ENCODE measurements at regions not wholly inside any gene's neighbourhood (a gene's known extent, or its start where the extent isn't known, plus 50 kb on each side); places are given as distances from the start of the nearest gene placed in this dataset.
"Not testable (repeated sequence)": the region's sequence is repeated elsewhere in the genome, so short reads cannot be mapped to it uniquely, and the experiment has no call there.

DNA sequence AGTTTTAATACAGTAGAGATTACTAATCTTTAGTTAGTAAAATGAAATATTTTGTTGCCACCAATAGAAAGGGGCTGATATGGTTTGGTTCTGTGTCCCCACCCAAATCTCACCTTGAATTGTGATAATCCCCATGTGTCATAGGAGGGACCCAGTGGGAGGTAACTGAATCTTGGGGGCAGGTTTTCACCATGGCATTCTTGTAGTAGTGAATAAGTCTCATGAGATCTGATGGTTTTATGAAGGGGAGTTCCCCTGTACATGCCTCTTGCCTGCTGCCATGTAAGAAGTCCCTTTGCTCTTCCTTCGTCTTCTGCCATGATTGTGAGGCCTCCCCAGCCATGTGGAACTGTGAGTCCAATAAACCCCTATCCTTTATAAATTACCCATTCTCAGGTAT lies 285.9 kb downstream of the BCL2L11 start:
- DNase-seq = not testable (repeated sequence)

DNA sequence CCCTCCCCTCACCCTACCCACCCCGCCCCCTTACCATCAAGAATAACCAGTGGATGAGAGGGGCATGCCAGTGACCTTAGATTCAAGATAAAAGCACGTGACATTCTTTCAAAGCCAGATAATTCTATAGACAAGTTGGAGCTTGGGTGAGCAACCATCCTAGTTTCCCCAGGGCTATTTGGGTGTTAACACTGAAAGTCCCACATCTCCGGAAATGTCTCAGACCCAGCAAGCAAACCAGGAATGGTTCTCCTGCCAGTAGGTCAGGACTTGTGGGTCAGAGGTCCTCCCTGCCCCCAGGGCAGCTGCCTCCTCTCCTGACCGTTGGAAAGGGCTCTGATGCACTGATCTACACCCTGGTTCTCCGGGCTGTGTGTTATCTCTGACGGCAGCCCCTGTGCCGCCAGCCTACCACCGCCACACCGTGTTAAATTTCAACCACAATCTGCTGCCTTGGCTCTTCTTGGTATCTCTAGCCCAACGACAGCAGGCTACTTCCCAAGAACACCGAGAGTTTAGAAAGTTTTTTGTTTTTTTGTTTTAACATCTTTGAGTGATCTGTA lies 287.0 kb downstream of the BCL2L11 start:
- not testable (repeated sequence) for DNase-seq

DNA sequence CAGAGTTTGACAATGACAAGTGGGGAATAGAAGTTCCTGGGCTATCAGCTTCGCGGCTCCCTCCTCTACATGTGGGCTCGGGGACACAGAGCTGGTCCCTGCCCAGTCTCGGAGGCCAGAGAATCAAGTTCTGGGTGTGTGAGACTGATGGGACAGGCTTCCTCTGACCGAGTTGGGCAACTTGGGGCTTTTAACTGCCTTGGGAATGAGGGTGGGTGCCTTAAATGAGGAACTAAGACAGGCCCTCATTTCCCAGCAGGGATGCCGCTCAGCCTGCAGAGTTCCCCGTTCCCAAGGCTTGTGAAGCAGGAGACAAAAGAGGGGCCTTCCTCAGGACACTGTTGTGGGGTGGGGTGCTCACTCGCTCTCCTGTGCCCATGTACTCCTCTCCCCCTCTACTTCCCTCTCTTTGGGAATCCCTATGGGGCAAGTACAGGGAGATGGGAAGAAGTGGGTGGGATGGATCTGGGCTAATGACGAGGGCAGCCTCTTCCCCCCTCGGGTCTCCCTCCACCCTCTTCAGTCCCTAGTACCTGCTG lies 290.2 kb downstream of the BCL2L11 start:
- DNase-seq = not testable (repeated sequence)

DNA sequence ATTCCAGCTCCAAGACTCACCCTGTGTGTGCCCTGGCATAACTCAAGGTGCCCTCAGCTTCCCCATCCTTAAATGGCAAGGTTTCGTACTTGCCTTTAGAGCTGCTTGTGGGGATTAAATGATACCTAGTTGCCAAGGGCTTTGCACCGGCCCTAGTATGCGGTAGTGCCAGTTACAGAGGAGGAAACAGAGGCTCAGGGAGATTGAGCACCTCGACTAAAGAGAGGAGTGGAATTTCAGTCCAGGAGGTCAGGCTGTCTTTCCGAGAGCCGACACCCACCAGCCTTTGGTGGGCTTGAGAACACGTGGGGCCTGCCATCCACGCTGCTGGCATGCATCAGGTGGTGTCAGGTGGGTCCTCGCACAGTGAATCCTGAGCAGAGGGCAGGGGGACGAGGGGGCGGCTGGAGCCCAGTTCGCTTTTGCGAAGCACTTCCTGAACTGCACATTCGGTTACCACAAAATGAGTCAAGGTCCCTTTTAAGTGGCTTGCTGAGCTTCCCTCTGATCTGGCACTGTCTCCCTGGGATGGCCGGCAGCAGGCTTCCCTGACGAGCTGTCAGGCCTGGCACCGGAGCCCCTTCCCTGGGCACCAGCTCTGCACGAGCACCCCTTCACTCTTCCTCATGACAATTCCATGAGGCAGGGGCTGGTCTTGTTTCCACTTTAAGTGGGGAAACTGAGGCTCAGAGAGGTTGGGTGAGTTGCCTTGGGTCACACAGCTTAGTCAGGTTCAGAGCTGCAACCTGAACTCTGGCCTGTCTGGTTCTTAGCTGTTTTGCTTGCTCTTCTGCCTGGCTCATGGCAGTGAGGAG lies 291.4 kb downstream of the BCL2L11 start:
- not testable (repeated sequence) for DNase-seq

DNA sequence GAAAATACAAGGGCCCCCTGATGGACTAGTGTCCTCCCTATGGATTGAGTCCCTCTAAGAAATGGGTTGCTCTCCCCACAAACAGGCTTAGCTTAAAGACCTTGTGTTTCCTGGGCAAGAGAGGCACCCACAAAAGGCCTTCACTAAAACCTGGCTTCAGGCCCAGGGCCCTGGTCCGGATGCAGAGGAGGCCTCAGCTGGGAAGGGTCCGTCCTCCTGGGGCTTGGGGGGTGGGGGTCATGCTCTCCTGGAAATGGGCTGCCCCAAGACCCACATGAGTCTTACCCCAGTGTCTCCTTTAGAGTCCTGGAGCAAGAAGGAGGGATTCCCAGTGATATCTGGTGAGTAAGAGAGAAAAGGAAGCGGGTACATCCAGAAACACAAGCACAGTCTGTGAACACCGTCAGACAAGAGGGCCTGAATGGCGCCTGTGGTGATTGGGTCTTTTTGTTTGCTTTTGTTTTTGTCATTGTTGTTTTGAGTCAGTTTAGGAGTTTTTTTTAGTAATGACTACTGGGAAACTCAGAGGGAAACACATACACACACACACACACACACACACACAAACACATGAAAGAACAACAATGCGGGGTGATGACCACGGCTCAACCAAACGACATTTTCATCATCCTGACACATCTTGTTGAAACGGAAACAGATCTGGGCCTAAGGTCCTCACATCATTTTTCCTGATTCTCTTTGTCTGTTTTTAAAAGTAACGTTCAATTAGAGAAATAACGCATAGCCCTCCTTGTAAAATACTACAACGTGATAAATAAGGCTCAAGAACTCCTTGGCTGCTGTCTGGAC lies 292.3 kb downstream of the BCL2L11 start:
- not testable (repeated sequence) for DNase-seq

- DNase-seq = not testable (repeated sequence)
Observed at GRCh38 chr2:111413950-111414349, 293.2 kb downstream of the BCL2L11 start.

GRCh38 chr2:111415765-111416743 lies 295.3 kb downstream of the BCL2L11 start:
- DNase-seq = not testable (repeated sequence)

GRCh38 chr2:111417026-111417425 lies 296.3 kb downstream of the BCL2L11 start:
- not testable (repeated sequence) for DNase-seq

DNA sequence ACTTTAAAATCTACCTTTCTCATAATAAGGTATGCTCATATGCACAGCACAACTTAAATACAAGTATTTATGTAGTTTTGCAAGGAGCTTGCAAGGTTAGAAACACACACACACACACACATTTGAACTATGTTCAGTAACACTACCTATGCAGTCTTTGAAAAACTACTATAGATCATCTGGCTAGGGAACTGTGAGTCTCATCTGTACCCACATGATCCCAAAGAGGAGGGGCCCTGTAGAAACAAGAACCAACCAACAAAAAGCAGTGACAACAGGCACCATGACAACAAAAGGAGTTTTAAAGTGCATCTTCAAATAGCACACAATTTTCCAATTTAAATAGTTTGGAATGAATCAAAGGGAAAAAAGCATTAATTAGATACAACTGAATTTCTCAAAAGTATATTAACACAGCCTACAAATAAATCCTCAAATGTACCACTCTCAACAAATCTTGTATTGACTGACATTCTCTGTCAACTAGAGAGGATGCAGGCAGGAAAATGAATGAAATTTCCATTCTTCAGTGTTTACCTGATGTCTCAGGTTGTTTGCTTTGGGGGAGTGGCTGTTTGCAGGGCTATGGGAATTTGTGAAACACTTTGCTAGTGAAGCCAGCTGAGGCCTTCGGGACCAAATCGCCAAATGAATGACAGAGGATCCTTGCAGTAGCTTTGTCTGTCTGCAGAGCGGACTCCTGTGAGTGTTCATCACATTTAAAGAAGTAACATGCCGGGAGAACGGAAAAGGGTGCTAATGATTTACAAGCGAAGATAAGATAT lies 297.6 kb downstream of the BCL2L11 start:
- DNase-seq = not testable (repeated sequence)

DNA sequence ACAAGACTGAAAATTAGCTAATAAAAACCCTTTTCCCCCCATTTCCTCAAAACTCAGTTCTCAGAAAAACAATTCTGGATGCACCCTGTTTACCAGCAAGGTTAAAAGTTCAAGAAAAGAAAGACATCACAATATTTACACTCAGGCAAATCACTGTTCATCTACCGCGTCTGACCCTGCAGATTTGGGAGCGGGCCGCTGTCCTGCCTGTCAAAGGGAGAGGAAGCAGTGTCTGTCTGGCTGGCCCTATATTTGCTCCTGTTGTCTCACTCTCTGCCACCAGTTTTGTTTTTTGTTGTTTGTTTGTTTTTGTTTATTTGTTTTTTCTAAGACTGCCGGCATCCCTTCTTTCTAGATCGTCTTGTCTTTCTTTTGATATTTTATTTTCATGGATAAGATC lies 299.4 kb downstream of the BCL2L11 start:
- DNase-seq = not testable (repeated sequence)

DNA sequence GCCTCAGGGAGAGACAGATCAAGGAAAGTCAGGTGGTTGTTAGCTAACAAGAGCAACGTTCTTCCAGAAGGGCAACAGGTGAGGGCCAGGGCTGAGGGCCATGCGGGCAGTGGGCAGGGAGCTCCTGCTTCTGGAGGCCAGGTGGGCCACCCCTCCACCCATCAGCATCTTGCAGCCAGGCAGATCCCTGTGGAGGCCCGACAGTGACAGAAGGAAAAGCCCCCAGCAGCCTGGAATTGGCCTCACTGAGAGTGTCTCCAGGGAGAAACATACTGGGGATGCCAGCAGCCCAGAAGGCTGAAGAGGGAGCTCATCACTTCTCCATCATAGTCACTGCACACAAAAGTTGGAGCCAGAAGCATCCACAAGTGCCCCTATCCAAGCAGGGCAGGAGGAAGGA lies 300.1 kb downstream of the BCL2L11 start:
- DNase-seq = not testable (repeated sequence)

DNA sequence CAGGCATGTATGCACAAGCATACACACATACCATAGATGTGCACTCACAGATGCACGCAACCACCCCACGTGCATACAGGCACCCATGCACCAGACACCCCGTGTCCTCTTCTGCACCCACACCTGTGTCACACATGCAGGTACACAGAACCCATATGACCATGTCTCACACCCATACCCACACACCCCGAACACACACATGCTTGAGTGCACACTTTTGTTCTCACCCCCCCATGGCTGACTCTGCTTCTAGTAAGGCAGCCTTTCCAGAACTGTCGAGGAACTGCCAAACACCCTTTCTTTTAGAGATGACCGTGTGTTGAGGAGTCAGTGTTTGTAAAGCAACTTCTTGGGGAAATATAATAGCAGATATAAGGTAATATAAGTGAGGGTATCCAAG lies 301.2 kb downstream of the BCL2L11 start:
- DNase-seq = not testable (repeated sequence)

DNA sequence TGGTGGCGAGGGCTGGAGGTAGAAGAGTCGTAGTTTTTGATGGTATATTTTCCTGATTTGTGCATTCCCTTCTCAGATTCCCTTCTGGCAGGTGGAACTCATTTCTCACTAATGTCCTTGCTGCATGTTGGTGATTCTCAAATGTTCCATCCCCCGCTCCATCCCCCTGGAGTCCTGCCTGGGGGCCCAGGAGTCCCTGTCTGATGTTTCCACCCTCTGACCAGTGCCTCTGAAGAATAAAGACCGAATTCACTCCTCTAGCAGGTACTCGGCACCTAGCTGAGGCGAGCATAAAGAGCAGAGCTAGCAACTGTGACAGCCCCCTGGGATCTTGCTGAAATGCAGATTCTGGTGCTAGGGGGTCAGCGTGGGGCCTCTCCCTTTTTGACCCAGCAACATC lies 301.8 kb downstream of the BCL2L11 start:
- not testable (repeated sequence) for DNase-seq

DNA sequence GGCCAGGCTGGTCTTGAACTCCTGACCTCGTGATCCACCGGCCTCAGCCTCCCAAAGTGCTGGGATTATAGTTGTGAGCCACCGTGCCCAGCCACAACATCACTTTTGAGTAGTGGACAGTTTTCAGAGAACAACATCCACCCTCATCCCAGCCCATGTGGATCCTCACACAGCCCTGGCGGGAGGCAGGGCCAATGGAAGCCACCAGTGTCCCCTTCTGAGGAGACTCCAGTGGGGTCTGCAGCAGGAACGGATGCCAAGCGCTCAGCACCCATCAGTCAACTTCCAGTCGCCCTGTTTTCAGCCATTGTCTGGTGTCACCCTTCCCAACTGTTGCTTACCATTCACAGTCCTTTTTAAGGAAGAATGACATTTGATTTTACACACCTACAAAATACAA lies 302.5 kb downstream of the BCL2L11 start:
- DNase-seq = not testable (repeated sequence)

DNA sequence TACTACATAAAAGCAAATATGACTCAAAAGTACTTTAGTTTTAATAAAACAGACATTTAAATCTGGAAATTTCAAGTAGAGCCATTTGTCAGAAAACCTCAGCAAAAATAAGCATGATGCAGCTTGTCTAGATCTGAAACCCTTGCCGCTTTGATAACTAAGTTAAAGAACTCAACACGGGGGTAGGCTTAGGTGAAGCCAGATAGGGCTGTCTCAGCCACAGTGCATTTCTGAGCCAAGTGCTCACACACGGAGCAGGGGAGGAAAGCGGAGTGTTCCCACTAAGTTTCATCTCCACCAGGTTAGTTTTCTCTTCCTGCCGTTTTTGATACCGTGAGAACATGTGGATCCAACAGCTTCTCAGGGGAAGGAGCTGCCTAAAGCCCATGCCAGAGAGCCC lies 303.5 kb downstream of the BCL2L11 start:
- not testable (repeated sequence) for DNase-seq

DNA sequence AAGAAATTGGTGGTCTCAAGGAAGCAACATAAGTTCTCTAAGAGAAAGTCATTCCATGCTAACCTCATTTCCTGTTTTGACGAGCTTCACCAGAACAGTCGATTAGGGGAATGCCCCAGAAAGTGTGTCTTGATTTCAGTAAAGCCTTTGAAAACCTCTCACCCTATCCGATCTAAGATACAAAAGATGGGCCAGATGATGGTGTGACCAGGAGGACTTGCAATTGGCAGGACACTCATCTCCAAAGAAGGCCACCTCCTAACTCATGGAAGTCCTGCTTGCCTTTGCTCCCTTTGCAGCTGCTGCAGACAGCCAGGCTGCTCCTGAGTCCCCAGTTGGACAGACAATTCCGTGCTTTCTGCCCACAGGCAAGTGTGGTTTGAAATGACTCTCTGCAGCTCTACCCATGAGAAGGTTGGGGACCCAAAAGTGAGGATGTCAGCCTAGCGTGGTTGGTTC lies 304.2 kb downstream of the BCL2L11 start:
- DNase-seq = not testable (repeated sequence)

DNA sequence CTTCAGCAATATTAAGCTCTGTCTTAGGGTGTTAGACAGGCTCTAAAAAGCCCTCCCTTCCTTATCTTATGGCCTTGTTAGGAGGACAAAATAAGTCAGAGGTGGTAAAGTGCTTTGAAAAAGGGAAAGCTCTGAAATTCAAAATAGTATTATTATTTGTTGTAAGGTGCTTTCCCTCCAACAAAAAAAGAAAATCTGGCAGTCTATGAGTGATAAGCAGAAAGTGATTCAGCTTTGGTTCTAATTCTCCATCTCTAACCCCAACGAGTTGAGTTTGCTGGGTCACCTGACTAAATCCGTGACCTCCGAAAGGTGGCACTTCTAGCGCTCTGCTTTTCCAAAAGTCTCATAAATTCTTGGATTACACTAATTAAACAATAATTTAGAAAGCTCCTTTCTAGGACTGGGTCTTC lies 305.1 kb downstream of the BCL2L11 start:
- DNase-seq = not testable (repeated sequence)

- not testable (repeated sequence) for DNase-seq
Observed at GRCh38 chr2:111427346-111427745, 306.6 kb downstream of the BCL2L11 start.

DNA sequence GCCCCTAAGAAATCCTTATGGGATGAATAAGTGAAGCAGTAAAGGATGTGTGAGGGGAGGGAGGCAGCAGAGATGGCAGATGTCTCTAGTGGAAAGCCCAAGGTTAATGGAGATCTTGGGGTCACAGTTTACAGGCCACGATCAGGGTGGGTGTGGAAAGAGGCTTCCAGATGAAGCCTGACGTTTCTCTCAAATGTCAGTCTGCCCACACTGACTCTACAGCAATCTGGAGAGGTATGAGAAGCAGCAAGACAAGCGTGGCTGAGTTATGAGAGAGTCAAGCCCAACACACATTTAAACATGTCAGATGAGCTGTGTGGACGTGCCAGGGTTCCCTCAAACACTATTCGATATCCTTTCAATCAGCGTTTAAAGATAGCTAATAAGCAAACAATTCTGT lies 308.2 kb downstream of the BCL2L11 start:
- DNase-seq = not testable (repeated sequence)

DNA sequence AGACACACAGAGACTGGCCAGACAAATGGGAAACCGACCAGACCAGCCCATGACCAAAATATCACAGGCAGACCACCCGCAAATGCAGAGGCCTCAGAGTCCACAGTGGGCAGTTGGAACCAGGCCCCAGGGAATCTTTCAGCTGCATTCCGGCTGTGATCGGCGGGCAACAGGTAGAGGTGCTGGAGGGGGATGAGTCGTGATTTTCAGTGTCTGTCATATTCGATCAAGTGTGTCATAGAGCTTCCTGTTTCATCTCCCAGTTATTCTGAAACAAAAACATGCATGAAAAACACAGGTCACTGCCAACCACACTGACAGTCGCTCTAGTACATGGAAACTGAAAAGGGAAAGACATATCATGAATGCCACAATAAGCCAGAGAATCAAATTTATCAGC lies 308.6 kb downstream of the BCL2L11 start:
- DNase-seq = not testable (repeated sequence)

All from activated naive CD4-positive, alpha-beta T cell (primary cell).